LNCaP clone FGC (cell line): ENCODE measurements at regions not wholly inside any gene's neighbourhood (a gene's known extent, or its start where the extent isn't known, plus 50 kb on each side); places are given as distances from the start of the nearest gene placed in this dataset.

Experiments
- DNase-seq: peaks from one replicate; pipeline ENCODE4 v3.0.0-alpha.2; 2011; ENCODE audit warnings: low read depth
- H3K4me3 ChIP-seq: 2 replicates; pipeline ENCODE4 v1.5.1; 2011; ENCODE audit warnings: mild to moderate bottlenecking, low read depth, low read length, control low read depth
- TF ChIP-seq, protein P1 (sequence below): IDR thresholded peaks from 2 replicates; pipeline ENCODE4 v1.5.1; 2012; ENCODE audit warnings: mild to moderate bottlenecking; ENCODE audit not compliant: control insufficient read depth, insufficient read depth; ENCODE audit errors: extremely low read depth

DNA sequence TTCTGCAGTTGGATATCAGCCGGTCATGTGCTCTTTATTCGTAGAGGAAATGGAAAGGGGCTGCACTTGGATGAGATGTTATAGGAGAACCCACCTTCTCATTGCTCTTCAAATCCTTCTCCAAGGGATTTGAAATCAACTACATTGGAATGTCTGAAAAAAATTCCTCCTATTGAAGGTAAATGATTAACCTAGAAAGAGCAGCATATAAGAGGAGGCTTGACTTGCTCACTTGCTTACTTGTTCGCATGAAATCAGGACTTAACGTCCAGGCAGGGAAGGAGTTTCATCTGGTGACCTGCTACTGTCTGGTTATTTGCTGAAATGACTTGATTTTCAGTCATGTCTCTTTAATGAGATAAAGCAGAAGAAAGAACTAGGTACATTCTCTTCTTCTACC, 338.4 kb upstream of the NOCT start:
- H3K4me3 ChIP-seq: no peak overlapping the region
- DNase-seq: no peak
- TF ChIP-seq, protein P1, sequence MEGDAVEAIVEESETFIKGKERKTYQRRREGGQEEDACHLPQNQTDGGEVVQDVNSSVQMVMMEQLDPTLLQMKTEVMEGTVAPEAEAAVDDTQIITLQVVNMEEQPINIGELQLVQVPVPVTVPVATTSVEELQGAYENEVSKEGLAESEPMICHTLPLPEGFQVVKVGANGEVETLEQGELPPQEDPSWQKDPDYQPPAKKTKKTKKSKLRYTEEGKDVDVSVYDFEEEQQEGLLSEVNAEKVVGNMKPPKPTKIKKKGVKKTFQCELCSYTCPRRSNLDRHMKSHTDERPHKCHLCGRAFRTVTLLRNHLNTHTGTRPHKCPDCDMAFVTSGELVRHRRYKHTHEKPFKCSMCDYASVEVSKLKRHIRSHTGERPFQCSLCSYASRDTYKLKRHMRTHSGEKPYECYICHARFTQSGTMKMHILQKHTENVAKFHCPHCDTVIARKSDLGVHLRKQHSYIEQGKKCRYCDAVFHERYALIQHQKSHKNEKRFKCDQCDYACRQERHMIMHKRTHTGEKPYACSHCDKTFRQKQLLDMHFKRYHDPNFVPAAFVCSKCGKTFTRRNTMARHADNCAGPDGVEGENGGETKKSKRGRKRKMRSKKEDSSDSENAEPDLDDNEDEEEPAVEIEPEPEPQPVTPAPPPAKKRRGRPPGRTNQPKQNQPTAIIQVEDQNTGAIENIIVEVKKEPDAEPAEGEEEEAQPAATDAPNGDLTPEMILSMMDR: no peak

DNA sequence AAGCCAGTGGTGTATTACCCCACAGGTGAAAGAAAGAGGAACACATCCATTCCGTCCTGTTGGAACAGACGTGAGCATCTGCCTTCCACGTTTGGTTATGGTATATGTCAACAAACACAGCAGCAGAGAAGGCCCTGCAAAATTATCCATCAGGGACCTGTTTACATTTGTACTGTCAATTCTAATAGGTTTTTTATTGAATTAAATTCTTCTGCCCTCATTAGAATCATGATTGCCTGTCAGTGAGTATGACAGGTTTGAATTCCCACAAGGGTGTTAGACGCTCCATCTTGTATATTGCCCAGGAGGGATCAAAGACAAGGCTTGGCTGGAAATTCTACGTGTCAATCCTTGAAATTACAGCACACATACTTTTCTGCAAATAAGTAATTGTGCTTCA, 339.9 kb upstream of the NOCT start:
- no peak overlapping the region for H3K4me3 ChIP-seq
- DNase-seq: no peak
- TF ChIP-seq, protein P1: no peak

DNA sequence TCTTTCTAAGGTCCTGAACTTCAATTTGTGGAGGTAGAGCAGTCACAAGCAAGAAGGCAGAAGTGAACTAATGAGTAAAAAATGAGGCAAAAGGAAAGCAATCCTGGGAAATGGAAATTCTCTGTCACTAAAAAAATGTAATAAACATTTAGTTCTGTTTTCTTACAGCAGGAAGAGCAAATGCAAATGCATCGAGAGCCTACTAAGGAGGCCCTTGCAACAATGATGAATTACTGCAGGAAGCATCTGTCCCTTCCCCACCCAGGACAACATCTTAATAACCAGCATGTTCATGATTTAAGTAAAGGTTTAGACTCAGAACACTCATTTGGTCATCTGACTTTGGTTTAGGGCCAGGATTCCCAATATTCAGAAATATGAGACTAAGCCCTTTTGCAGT, 341.4 kb upstream of the NOCT start:
- TF ChIP-seq, protein P1: no peak
- DNase-seq: no peak
- no peak overlapping the region for H3K4me3 ChIP-seq

DNA sequence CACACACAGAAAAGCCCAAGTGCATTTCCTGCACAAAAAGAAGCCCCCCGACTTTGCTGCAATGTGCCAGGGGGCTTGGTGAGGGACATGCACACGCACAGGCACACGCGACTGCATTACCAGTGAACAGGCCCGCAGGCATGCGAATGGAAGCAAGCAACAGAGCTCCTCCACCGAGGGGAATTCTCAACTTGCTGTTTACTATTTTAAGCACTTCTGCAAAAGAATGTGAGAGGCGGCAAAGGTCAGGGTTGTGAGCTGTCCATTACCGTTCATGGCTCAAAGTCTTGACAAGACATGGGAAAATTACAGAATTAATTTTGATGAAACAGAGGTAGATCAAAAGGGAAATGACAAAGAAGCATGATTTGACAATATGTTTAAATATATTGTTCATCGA, 342.5 kb upstream of the NOCT start:
- TF ChIP-seq, protein P1: no peak
- no peak overlapping the region for H3K4me3 ChIP-seq
- no peak for DNase-seq

DNA sequence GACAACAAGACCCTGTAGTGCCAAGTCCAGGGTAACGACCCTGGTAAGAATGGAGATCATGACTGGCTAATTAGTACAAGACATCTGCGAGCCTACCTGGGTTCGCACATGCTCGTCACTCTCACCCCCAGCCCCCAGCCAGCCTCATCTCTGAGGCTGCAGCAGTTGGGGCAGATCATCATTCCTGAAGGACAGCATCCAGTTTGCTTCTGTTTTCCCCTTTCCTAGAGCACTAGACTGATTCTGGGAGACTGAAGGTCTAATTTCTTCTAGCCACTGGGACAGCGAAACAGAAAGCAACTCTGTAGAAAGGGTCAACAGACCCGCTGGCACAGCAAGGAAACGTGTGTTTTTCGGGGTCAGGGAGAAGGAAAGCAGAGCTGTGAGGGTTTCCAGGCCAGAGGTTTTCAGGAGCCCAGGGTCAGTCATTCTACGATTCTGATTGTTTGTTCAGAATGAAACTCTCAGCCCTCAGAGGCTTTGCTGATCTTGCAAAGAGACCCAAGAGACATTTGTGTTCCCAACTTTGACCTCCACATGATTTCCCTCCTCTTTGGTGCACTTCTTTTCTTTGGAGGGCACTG, 343.1 kb upstream of the NOCT start:
- H3K4me3 ChIP-seq: no peak overlapping the region
- DNase-seq: no peak
- TF ChIP-seq, protein P1: no peak

DNA sequence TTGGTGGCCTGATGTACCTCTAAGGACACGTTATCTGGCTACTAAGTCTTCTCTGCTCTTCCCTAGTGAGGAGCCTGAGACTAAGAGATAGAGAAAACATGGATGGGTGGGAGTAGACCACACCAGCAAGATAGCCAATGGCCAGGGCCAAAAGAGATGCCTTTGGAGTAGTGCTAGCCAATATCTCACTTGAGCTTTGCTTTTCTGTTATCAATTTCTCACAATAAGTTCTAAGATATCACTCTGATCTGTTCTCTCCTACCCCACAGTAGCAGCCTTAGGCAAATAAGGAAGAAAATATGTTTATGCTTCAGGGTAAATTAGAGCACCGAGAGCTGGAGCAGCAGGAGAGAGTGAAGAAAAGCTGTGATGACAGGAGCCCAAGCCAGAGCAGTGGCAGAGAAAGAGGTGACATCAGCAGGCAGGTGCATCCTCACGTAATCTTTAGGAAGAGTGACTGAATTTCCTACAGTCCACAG, 343.9 kb upstream of the NOCT start:
- H3K4me3 ChIP-seq: no peak overlapping the region
- no peak for DNase-seq
- TF ChIP-seq, protein P1: no peak

DNA sequence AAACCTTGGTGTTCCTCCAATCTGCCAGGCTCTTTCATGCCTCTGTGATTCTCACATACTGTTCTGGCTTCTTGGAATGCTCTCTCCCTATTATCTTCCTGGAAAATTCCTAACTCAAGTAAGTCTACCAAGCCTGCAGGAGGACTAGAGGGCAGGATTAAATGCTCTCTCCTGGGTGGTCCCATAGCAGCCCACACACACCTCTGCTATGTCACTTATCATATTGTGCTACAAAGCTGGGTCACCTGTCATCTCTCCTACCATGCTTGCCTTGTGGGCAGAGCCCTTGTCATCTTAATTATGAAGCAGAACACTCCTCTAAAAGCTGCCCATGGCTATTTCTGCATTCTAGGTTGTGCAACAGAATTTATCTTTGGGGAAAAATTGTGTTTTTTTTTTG, 344.5 kb upstream of the NOCT start:
- TF ChIP-seq, protein P1: no peak

More for the DNA sequence above, 344.5 kb upstream of the NOCT start:
- DNase-seq: no peak
- H3K4me3 ChIP-seq: no peak overlapping the region
